GM19035 (cell line): ENCODE measurements at regions not wholly inside any gene's neighbourhood (a gene's known extent, or its start where the extent isn't known, plus 50 kb on each side); places are given as distances from the start of the nearest gene placed in this dataset.
"Not testable (repeated sequence)": the region's sequence is repeated elsewhere in the genome, so short reads cannot be mapped to it uniquely, and the experiment has no call there.

ENCODE experiments used
- ATAC-seq: cut with Tn5 transposase; IDR thresholded peaks from one replicate; pipeline ENCODE4 v1.9.1; 2021; ENCODE audit not compliant: unreplicated experiment

DNA sequence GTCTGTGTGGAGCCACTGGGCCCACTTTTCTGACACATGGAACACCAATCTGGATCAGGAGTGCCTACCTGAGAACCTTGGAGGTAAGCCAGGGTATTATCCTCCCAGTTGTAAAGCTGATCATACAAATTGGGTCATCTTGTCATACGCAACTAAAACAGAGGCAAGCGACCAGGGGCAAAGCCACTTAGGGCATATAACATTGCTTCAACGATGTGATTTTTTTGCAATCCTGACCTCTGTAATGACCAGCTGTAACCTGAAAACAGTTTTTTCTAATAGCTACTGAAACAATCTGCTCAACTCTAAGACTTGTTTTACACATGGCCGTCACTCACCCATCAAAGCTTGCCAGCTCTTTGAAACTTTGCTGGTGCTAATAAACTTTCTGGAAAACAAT is 261.5 kb upstream of the AGTR2 start:
- no peak for ATAC-seq

GRCh38 chrX:115911967-115912366 is 258.6 kb upstream of the AGTR2 start:
- no peak for ATAC-seq

DNA sequence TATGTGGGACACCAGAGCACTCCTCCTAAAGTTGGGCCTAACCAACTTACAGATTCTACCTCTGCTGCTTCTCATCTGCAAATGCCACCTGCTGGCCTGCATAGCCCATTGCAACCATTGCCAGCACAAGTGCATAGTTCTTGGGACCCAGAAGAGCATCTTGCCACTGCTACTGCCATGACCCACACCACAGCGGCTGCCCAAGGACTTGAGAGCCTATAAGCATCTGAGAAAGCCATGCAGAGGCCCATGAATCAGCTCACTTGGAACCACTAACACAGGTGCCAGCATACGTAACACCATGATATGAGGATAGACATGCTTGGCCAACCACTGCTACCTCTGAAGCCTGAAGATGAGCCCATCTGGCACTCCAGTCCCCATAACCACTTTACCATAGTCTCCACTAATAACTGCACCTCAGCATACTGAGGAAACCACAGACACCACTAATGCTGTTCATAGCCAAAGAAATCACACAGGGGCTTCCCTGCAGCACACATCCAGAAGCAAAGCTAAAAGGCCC is 258.1 kb upstream of the AGTR2 start:
- no peak for ATAC-seq

- no peak for ATAC-seq
Observed at GRCh38 chrX:115913575-115913974, 257.0 kb upstream of the AGTR2 start.

DNA sequence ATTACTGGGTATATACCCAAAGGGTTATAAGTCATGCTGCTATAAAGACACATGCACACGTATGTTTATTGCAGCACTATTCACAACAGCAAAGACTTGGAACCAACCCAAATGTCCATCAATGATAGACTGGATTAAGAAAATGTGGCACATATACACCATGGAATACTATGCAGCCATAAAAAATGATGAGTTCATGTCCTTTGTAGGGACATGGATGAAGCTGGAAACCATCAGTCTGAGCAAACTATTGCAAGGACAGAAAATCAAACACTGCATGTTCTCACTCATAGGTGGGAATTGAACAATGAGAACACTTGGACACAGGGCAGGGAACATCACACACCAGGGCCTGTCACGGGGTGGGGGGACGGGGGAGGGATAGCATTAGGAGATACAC is 254.9 kb upstream of the AGTR2 start:
- not testable (repeated sequence) for ATAC-seq

DNA sequence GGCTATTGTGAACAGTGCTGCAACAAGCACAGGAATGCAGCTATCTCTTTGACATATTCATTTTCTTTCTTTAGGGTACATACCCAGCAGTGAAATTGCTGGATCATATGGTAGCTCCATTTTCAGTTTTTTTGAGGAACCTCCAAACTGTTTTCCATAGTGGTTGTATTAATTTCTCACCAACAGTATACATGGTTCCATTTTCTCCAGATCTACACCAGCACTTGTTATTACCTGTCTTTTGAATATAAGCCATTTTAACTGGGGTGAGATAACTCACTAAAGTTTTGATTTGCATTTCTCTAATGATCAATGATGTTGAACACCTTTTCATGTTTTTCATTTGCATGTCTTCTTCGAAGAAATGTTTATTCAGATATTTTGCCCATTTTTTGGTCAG is 241.1 kb upstream of the AGTR2 start:
- ATAC-seq: no peak

DNA sequence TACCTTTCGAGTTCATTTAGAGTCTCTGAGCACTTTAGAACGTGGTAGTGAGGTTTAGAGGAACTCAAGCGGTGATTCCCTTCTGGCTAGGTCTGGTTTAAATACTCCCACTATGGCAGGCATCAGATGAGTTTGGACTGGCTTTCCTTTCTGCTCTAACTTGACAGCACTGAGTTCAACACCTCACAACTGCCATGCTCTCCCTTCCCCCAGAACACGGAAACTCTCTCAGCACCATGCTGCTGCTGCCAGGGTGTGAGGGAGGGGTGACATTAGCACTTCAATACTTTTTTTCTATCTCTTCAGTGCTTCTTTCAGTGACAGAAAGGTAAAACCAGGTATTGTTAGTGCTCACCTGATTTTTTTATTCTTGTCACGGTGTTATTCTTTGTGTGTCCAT is 234.5 kb upstream of the AGTR2 start:
- no peak for ATAC-seq

DNA sequence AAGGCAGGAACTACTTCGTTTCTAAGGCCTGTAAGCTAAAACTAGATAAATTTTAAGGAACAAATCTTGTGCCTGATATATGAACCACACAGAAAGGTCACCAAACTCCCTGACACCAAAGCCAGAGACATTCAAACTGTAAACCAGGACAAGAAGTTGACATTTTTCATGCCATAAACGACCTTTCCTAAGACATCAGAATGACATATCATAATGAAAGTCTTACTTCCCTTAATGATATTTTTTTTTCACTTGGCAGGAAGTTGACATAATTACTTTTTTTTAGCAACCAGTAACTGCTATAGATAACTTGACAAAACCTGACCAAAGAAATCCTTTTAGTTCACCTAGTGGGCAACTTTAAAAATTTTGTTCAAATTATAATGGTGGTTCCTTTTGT is 231.5 kb upstream of the AGTR2 start:
- no peak for ATAC-seq

DNA sequence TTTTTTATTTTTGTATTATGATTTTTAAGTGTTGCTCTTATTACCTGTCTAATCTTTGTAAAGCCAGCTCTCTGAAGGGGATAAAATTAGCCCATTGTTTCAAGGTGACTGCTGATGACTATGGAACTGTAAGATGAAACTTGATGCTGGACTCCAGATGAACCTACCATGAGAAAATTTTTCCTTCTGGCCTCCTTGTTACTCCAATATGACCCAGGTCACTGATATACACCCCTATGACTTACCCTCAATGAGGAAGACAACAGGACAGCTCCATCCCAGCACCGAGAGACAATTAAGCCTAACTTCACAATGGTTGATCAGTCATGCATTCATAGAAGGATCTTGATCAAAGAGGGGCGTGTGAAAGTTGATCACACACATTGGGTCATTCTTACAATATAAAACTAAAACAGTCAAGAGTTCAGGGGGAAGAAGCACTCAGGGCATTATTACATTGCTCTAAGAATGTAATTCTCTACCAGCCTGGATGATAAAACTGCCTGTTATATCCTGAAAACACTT is 230.8 kb upstream of the AGTR2 start:
- no peak for ATAC-seq

DNA sequence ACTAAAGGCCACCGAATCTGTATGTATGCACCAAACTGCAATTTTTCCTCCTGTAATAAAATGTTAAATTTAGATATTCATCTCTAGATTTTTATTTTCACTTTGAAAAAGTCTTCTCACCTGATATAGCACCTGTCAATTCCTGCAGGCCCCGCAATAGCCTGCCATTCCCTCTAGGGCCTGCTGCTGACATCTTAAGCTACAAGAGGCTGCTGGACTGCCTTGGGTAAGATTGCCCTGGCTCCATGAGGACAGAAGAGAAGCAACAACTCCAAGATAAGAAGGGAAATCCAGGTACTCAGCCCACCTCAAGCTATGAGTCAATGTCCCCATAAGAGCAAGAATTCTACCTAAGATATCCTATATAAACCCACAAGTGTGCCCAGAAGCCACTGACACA is 230.2 kb upstream of the AGTR2 start:
- ATAC-seq: no peak

DNA sequence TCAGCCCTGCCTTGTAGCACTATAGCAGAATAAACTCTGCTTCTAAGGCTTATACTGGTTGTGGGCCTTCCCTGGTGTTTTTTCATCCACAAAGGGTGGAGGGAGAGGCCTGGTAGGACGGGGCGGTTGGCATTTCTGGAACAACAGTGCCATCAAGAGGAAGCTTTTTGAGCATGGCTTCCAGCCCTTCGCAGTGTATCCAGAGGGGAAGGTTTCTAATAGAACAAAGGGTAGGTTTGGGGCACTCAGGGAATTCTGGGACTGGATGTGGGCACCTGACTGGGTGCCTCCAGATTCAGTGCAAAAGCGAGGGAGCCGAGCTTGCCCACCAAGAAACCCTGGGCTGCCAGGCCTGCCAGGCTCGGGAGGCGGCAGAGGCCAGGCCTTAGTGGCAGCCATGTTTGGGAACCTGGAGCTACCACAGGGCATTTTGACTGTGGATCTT is 229.6 kb upstream of the AGTR2 start:
- no peak for ATAC-seq

- no peak for ATAC-seq
Observed at GRCh38 chrX:115941388-115941787, 229.2 kb upstream of the AGTR2 start.

GRCh38 chrX:115946059-115946458 is 224.5 kb upstream of the AGTR2 start:
- ATAC-seq: no peak

- ATAC-seq: no peak
Observed at GRCh38 chrX:115948018-115948923, 222.3 kb upstream of the AGTR2 start.

- ATAC-seq: no peak
Observed at GRCh38 chrX:115949900-115950822, 220.4 kb upstream of the AGTR2 start.

DNA sequence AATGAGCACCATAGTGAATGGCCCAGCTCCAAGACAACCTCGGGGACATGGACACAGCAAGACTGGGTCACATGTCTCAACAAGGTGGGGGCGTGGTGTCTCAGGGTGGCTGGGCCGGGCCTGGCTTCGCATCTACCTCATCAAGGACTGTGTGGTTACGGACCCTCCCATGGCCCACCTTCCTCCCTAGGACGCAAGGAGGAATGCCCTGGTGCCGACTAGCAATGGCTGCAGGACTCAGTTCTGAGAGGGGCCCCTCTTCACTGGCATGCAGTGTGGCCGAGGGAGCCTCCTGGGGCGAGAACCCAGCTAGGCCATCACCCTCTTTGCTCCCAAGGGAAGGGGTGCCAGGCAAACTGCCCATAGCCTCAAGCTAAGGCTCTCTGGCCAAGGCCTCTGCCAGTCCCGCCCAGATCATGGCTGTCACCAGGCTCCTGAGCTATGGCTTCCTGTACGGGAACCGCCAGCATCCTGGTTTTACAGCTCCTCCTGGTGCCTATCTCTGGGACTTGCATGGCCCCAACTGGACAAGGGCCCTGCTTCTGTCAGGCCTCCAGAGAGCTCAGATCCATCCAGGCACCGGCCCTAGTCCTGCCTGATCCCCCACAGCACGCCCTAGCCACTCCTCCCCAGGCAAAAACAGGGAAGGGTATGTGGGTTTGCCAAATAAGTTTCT is 218.0 kb upstream of the AGTR2 start:
- ATAC-seq: no peak

DNA sequence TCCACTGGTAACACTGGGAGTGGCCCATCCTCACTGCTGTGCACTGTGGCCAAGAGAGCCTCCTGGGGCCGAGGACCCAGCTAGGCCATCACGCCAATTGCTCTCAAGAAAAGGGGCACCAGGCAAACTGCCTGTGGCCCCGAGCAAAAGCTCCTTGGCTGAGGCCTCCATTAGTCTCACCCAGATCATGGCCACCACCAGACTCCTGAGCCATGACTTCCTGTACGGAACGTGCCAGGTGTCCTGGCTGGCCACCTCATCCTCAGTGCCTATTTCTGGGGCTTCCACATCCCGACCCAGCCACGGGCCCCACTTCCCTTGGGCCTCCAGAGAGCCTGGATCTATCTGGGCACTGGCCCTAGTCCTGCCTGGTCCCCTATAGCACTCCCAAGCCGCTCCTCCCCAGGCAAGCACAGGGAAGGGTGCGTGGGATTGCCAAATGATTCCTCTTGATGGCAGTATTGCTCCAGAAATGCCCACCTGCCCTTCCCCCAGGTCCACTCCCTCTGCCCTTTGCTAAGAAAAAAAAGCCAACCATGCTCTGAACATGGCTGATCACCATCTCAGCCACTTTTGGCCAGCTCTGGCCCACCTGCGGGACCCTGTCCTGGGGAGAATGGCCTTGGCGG is 212.6 kb upstream of the AGTR2 start:
- no peak for ATAC-seq

DNA sequence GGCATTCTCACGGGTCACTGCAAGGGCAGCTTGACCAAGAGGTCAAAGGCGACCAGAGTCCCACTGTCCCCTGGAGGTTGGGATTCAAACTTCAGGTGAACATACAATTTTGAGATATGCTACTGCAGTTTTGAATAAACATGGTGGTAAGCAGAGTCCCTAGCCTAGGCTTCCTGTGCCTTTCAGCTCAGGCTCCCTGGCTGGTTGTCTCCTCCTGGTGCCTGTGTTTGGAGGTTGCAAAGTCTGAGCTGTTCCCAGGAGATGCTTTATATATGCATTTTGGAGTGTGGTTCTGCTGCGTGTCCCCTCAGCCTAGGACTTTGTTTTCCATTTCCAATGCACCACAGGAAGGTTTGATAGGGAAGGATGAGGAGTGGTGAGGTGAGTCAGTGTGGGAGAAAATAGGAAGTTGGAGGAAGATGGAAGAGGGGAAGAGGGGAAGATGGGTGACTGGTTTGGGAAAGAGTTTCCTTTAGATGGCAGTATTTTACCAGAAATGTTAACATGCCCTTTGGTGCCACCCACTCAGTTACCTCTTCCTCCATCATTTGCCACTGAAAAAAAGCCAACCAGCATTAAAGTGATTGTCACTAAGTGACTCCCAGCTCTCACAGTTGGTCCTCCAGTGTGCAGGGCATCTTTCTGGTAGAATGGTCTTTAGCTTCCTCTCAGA is 211.7 kb upstream of the AGTR2 start:
- ATAC-seq: no peak

DNA sequence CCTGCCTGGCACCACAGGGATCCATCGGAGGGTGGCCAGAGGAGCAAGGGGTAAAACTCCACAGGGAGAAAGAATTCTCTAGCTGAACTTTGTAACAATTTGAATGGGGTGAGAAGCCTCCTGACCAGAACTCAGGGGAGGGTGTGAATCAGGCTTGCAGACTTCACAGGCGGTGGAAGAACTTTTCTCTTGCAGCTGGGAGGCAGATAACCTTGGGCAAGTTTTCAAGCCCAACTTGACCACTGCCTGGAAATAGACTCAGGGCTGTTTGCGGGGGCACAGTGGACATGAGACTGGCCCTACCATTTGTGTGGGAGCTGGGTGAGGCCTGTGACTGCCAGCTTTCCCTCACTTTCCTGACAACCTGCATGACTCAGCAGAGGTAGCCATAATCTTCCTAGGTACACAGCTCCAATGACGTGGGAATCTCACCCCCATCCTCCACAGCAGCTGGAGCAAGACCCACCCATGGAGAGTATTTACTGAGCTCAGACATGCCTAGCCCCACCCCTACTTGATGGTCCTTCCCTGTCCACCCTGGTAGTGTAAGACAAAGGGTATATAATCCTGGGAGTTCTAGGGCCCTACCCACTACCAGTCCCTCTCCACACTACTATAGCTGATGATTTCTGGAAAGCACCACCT is 210.0 kb upstream of the AGTR2 start:
- ATAC-seq: no peak
